Kidney (tissue), 13 donors: ENCODE measurements at regions not wholly inside any gene's neighbourhood (a gene's known extent, or its start where the extent isn't known, plus 50 kb on each side); places are given as distances from the start of the nearest gene placed in this dataset.

ENCODE experiments used
- DNase-seq, 5 donors: peaks; one replicate each; pipeline ENCODE4 v3.0.0-alpha.2; 2013 to 2020
- FAIRE-seq: peaks from 2 replicates; lab custom pipeline; 2012; peaks lifted over from hg19 to GRCh38; lab: Jason Lieb, UNC
- H3K27ac ChIP-seq, 2 donors: one replicate each; pipeline ENCODE4 v1.7.0; 2013; ENCODE audit warnings: low read depth in 2 of 2, low read length in 2 of 2, inconsistent platforms in 1 of 2
- H3K27me3 ChIP-seq: one replicate; pipeline ENCODE4 v1.7.1; 2013; ENCODE audit warnings: low read length, inconsistent platforms; ENCODE audit not compliant: control insufficient read depth, insufficient read depth
- H3K36me3 ChIP-seq, 3 donors: one replicate each; pipeline versions ENCODE4 v1.7.0 to v1.7.1; 2013; ENCODE audit warnings: low read length in 3 of 3, control low read depth in 1 of 3, inconsistent platforms in 1 of 3; ENCODE audit not compliant: insufficient read depth in 3 of 3, control insufficient read depth in 2 of 3
- H3K4me1 ChIP-seq, 3 donors: one replicate each; pipeline versions ENCODE4 v1.7.0 to v1.7.1; 2013; ENCODE audit warnings: low read length in 3 of 3, inconsistent platforms in 1 of 3, low read depth in 1 of 3; ENCODE audit not compliant: control insufficient read depth in 2 of 3, insufficient read depth in 2 of 3
- H3K4me3 ChIP-seq, 3 donors: one replicate each; pipeline versions ENCODE4 v1.7.0 to v1.8.1; 2013; ENCODE audit warnings: low read length in 3 of 3, control low read depth in 1 of 3, inconsistent platforms in 1 of 3
- H3K9ac ChIP-seq, 3 donors: one replicate each; pipeline versions ENCODE4 v1.7.0 to v1.7.1; 2013; ENCODE audit warnings: low read length in 3 of 3, control low read depth in 1 of 3, inconsistent platforms in 1 of 3
- H3K9me3 ChIP-seq, 3 donors: one replicate each; pipeline versions ENCODE4 v1.7.0 to v1.7.1; 2013; ENCODE audit warnings: low read length in 3 of 3, control low read depth in 1 of 3, inconsistent platforms in 1 of 3; ENCODE audit not compliant: control insufficient read depth in 2 of 3, insufficient read depth in 1 of 3
- CTCF ChIP-seq: IDR thresholded peaks from 3 replicates; pipeline ENCODE4 v1.5.1; 2012; ENCODE audit warnings: mild to moderate bottlenecking, moderate library complexity, borderline replicate concordance; ENCODE audit not compliant: insufficient read depth; ENCODE audit errors: extremely low read depth
- intact Hi-C: fragments of 100-400 bp; cut with DNase I; formaldehyde crosslinking; loops from one replicate; pipeline ENCODE4 v1.11.1; 2022
- donor health status: control.
- donor health status: control.
- donor health status: control.
- donor health status: control.
- donor health status: control.
- donor health status: DM: yes; HTN: yes; CAD: no.
- donor health status: Normal renal cell carcinoma (clear cell type).

- H3K27ac ChIP-seq: no peak overlapping the region
- intact Hi-C loops: no loop called here
Observed at GRCh38 chr16:82329504-82330192, 159.6 kb upstream of the MPHOSPH6 start.

GRCh38 chr16:82328881-82329469 lies 159.0 kb upstream of the MPHOSPH6 start:
- Histone ChIP-seq H3K27me3 (no peaks in the 10 kb centered on the region), H3K9ac (no peak overlapping the region), H3K4me1 (no peaks in the 10 kb centered on the region), H3K4me3 (no peak overlapping the region), H3K36me3 (no peaks in the 10 kb centered on the region), H3K9me3 (no peaks in the 10 kb centered on the region), H3K27ac (no peak overlapping the region)
- intact Hi-C loops: no loop called here
- peak in 4 of 5 donors; percentile 29 to 66 (median 55) for DNase-seq
- no peak for TF ChIP-seq CTCF
- FAIRE-seq: no peak

More at GRCh38 chr16:82329504-82330192, 159.6 kb upstream of the MPHOSPH6 start:
- Histone ChIP-seq H3K27me3 (no peaks in the 10 kb centered on the region), H3K9ac (no peak overlapping the region), H3K4me3 (no peak overlapping the region), H3K36me3 (no peaks in the 10 kb centered on the region), H3K4me1 (no peaks in the 10 kb centered on the region), H3K9me3 (no peaks in the 10 kb centered on the region)
- DNase-seq: peak in 4 of 5 donors; percentile 76 to 90 (median 82)
- TF ChIP-seq CTCF: no peak
- FAIRE-seq: no peak

GRCh38 chr16:82323171-82323570 lies 153.1 kb upstream of the MPHOSPH6 start:
- Histone ChIP-seq H3K4me1 (no peaks in the 10 kb centered on the region), H3K4me3 (no peak overlapping the region), H3K9me3 (peaks cover 0 to 7% (median 0%) of the 10 kb centered on the region in 3 donors), H3K27me3 (no peaks in the 10 kb centered on the region), H3K27ac (no peak overlapping the region), H3K9ac (no peak overlapping the region), H3K36me3 (no peaks in the 10 kb centered on the region)
- FAIRE-seq (no peak), DNase-seq (no peak)
- intact Hi-C loops: no loop called here
- TF ChIP-seq CTCF: no peak
